H1 (cell line): ENCODE measurements at regions not wholly inside any gene's neighbourhood (a gene's known extent, or its start where the extent isn't known, plus 50 kb on each side); places are given as distances from the start of the nearest gene placed in this dataset.

Experiments used
- CTCF ChIA-PET: fragments of 300-600 bp; sonication (Branson Sonifier 250); formaldehyde crosslinking; loops from one replicate; lab custom pipeline; 2021; ENCODE audit not compliant: partially characterized antibody; lab: Charles Lee
- POLR2A ChIA-PET: fragments of 300-600 bp; sonication (Branson Sonifier 250); formaldehyde crosslinking; loops from one replicate; lab custom pipeline; 2021; ENCODE audit warnings: inconsistent platforms; ENCODE audit not compliant: partially characterized antibody; lab: Charles Lee
- DNase-seq, 2 experiments: peaks; one replicate each; pipeline versions ENCODE4 v3.0.0 to v3.0.0-alpha.2; 2010 to 2022; ENCODE audit warnings: low spot score in 2 of 2, low read depth in 1 of 2, mixed read lengths in 1 of 2
- FAIRE-seq: peaks from 2 replicates; lab custom pipeline; 2011; peaks lifted over from hg19 to GRCh38; lab: Jason Lieb, UNC
- H2AFZ ChIP-seq: 2 replicates; pipeline ENCODE4 v1.8.1; 2012; ENCODE audit warnings: low read length, inconsistent platforms
- H2AK5ac ChIP-seq: 2 replicates; pipeline ENCODE4 v1.6.1; 2013; ENCODE audit warnings: low read depth, low read length
- H2BK120ac ChIP-seq: replicated peaks from 2 replicates; pipeline ENCODE3; 2013; ENCODE audit warnings: low read depth, low read length, inconsistent platforms
- H2BK12ac ChIP-seq: 2 replicates; pipeline ENCODE4 v1.6.1; 2013; ENCODE audit warnings: low read depth, low read length
- H2BK15ac ChIP-seq: 2 replicates; pipeline ENCODE4 v1.6.1; 2013; ENCODE audit warnings: low read length
- H2BK20ac ChIP-seq: 2 replicates; pipeline ENCODE4 v1.6.1; 2013; ENCODE audit warnings: low read length
- H2BK5ac ChIP-seq: 2 replicates; pipeline ENCODE4 v1.6.1; 2013; ENCODE audit warnings: low read depth, low read length
- H3K14ac ChIP-seq: 2 replicates; pipeline ENCODE4 v1.6.1; 2013; ENCODE audit warnings: inconsistent platforms; ENCODE audit not compliant: insufficient read length
- H3K18ac ChIP-seq: 2 replicates; pipeline ENCODE4 v1.6.1; 2013; ENCODE audit warnings: low read length; ENCODE audit errors: extremely low read depth
- H3K23ac ChIP-seq: 2 replicates; pipeline ENCODE4 v1.6.1; 2013; ENCODE audit warnings: inconsistent platforms; ENCODE audit not compliant: insufficient read length
- H3K23me2 ChIP-seq: 2 replicates; pipeline ENCODE4 v1.6.1; 2013; ENCODE audit warnings: low read depth, low read length
- H3K27ac ChIP-seq: 2 replicates; pipeline ENCODE4 v1.6.1; 2011; ENCODE audit warnings: low read depth, low read length, inconsistent platforms
- H3K27me3 ChIP-seq, 4 experiments: replicated peaks in 1 of 4; 1 replicate in 1 of 4; 2 replicates in 3 of 4; pipeline versions ENCODE4 v1.6.1 to v1.8.1; 2011 to 2013; ENCODE audit warnings: low read length in 3 of 4, mild to moderate bottlenecking in 3 of 4, inconsistent platforms in 2 of 4, mixed read lengths in 2 of 4, moderate library complexity in 1 of 4; ENCODE audit not compliant: control insufficient read depth in 3 of 4, insufficient read depth in 3 of 4; ENCODE audit errors: extremely low read depth in 1 of 4
- H3K36me3 ChIP-seq, 4 experiments: 2 replicates each; pipeline versions ENCODE4 v1.6.1 to v1.8.1; 2011 to 2013; ENCODE audit warnings: mild to moderate bottlenecking in 4 of 4, low read length in 3 of 4, moderate library complexity in 2 of 4, control low read depth in 1 of 4, inconsistent platforms in 1 of 4; ENCODE audit not compliant: insufficient read depth in 4 of 4, control insufficient read depth in 2 of 4
- H3K4ac ChIP-seq: replicated peaks from 2 replicates; pipeline ENCODE3; 2013; ENCODE audit warnings: low read length, low read depth, mixed read lengths, inconsistent platforms; ENCODE audit not compliant: insufficient read length
- H3K4me1 ChIP-seq, 4 experiments: replicated peaks in 1 of 4; 1 replicate in 1 of 4; 2 replicates in 3 of 4; pipeline versions ENCODE4 v1.6.1 to v1.8.1; 2011 to 2013; ENCODE audit warnings: low read length in 3 of 4, inconsistent platforms in 2 of 4, mixed read lengths in 1 of 4; ENCODE audit not compliant: insufficient read depth in 4 of 4, control insufficient read depth in 3 of 4
- H3K4me2 ChIP-seq, 2 experiments: 2 replicates each; pipeline versions ENCODE4 v1.6.1 to v1.8.1; 2011 to 2013; ENCODE audit warnings: low read depth in 2 of 2, low read length in 2 of 2, control low read depth in 1 of 2, inconsistent platforms in 1 of 2, mild to moderate bottlenecking in 1 of 2; ENCODE audit not compliant: insufficient read depth in 1 of 2
- H3K4me3 ChIP-seq, 4 experiments: fragments of 200-600, 300-600 bp in 1 of 4; sonication (generic), shearing (Covaris generic), sonication (Bioruptor Twin) in 1 of 4; 2 replicates each; pipeline versions ENCODE4 v1.5.1 to v1.8.1; 2011 to 2016; ENCODE audit warnings: low read length in 4 of 4, low read depth in 3 of 4, control low read depth in 2 of 4, inconsistent platforms in 2 of 4, mild to moderate bottlenecking in 2 of 4, mixed read lengths in 1 of 4, moderate library complexity in 1 of 4; ENCODE audit not compliant: insufficient read depth in 2 of 4; ENCODE audit errors: extremely low read depth in 1 of 4
- H3K56ac ChIP-seq: replicated peaks from 2 replicates; pipeline ENCODE3; 2013; ENCODE audit warnings: low read depth, mild to moderate bottlenecking, mixed read lengths, low read length, inconsistent platforms; ENCODE audit not compliant: insufficient read length
- H3K79me1 ChIP-seq: 2 replicates; pipeline ENCODE4 v1.6.1; 2013; ENCODE audit warnings: low read depth, low read length, control low read depth
- H3K79me2 ChIP-seq, 2 experiments: 2 replicates each; pipeline versions ENCODE4 v1.6.1 to v1.8.1; 2012 to 2013; ENCODE audit warnings: low read length in 2 of 2, mild to moderate bottlenecking in 2 of 2, inconsistent platforms in 1 of 2; ENCODE audit not compliant: insufficient read depth in 2 of 2, control insufficient read depth in 1 of 2
- H3K9ac ChIP-seq, 4 experiments: replicated peaks in 1 of 4; 1 replicate in 1 of 4; 2 replicates in 3 of 4; pipeline versions ENCODE4 v1.6.1 to v1.8.1; 2011 to 2013; ENCODE audit warnings: low read depth in 3 of 4, low read length in 3 of 4, control low read depth in 2 of 4, mild to moderate bottlenecking in 2 of 4, moderate library complexity in 2 of 4, inconsistent platforms in 1 of 4; ENCODE audit errors: extremely low read depth in 1 of 4
- H3K9me3 ChIP-seq, 2 experiments: 2 replicates each; pipeline versions ENCODE4 v1.6.1 to v1.8.1; 2012 to 2013; ENCODE audit warnings: mild to moderate bottlenecking in 2 of 2, moderate library complexity in 2 of 2, control low read depth in 1 of 2, inconsistent platforms in 1 of 2, low read depth in 1 of 2, low read length in 1 of 2, mixed read lengths in 1 of 2; ENCODE audit not compliant: insufficient read depth in 2 of 2
- H4K20me1 ChIP-seq, 2 experiments: replicated peaks in 1 of 2; 2 replicates each; pipeline versions ENCODE3 to v1.8.1; 2011 to 2013; ENCODE audit warnings: inconsistent platforms in 2 of 2, low read length in 2 of 2, mild to moderate bottlenecking in 1 of 2; ENCODE audit not compliant: insufficient read depth in 2 of 2, control insufficient read depth in 1 of 2
- H4K5ac ChIP-seq: 2 replicates; pipeline ENCODE4 v1.6.1; 2013; ENCODE audit warnings: low read length, low read depth, mixed read lengths, inconsistent platforms; ENCODE audit not compliant: insufficient read length
- H4K8ac ChIP-seq: 2 replicates; pipeline ENCODE4 v1.8.0; 2013; ENCODE audit warnings: mild to moderate bottlenecking, moderate library complexity, low read length, inconsistent platforms; ENCODE audit not compliant: insufficient read depth; ENCODE audit errors: extremely low read depth
- H4K91ac ChIP-seq: replicated peaks from 2 replicates; pipeline ENCODE3; 2013; ENCODE audit warnings: low read length, mixed read lengths, inconsistent platforms; ENCODE audit not compliant: insufficient read length
- CBX5 ChIP-seq: fragments of 300-800, 300-1000 bp; sonication (generic); IDR thresholded peaks from 2 replicates; pipeline ENCODE4 v1.7.1; 2016; ENCODE audit warnings: antibody characterized with exemption, low read length, low read depth
- CEBPB ChIP-seq: IDR thresholded peaks from 2 replicates; pipeline ENCODE4 v1.6.1; 2012; ENCODE audit warnings: low read depth, low read length
- CHD2 ChIP-seq: IDR thresholded peaks from 2 replicates; pipeline ENCODE4 v1.6.1; 2012; ENCODE audit warnings: low read length, improper control_type of control experiment
- GTF2F1 ChIP-seq: IDR thresholded peaks from 2 replicates; pipeline ENCODE4 v1.6.1; 2012; ENCODE audit warnings: low read depth, low read length, improper control_type of control experiment, borderline replicate concordance
- HDAC6 ChIP-seq: IDR thresholded peaks from one replicate; pipeline ENCODE4 v1.7.1; 2012; ENCODE audit warnings: low read depth, mild to moderate bottlenecking, inconsistent platforms, low read length, moderate library complexity
- MAFK ChIP-seq: IDR thresholded peaks from 2 replicates; pipeline ENCODE4 v1.6.1; 2012; ENCODE audit warnings: low read depth, mild to moderate bottlenecking, improper control_type of control experiment, low read length
- NANOG ChIP-seq: IDR thresholded peaks from 2 replicates; pipeline ENCODE4 v1.6.1; 2011; ENCODE audit warnings: low read length, low read depth, mild to moderate bottlenecking, inconsistent platforms; ENCODE audit not compliant: insufficient read depth, poor library complexity, severe bottlenecking
- PHF8 ChIP-seq: fragments of 200-600 bp; sonication (generic); conservative IDR thresholded peaks from 2 replicates; pipeline ENCODE4 v1.7.1; 2012; ENCODE audit warnings: low read depth, mild to moderate bottlenecking, inconsistent platforms, low read length, moderate library complexity
- SIN3A ChIP-seq, 2 experiments: IDR thresholded peaks in 1 of 2; conservative IDR thresholded peaks in 1 of 2; 2 replicates each; pipeline ENCODE4 v1.6.1; 2011 to 2012; ENCODE audit warnings: low read length in 2 of 2, improper control_type of control experiment in 1 of 2, low read depth in 1 of 2, mild to moderate bottlenecking in 1 of 2
- SP2 ChIP-seq: IDR thresholded peaks from 2 replicates; pipeline ENCODE4 v1.6.1; 2012; ENCODE audit warnings: mild to moderate bottlenecking, low read length, inconsistent platforms
- SRF ChIP-seq: IDR thresholded peaks from 2 replicates; pipeline ENCODE4 v1.6.1; 2011; ENCODE audit warnings: mild to moderate bottlenecking, low read depth, low read length, moderate library complexity
- TAF1 ChIP-seq: IDR thresholded peaks from 2 replicates; pipeline ENCODE4 v1.6.1; 2011; ENCODE audit warnings: mild to moderate bottlenecking, low read depth, low read length
- TEAD4 ChIP-seq: IDR thresholded peaks from 2 replicates; pipeline ENCODE4 v1.6.1; 2012; ENCODE audit warnings: low read depth, low read length, inconsistent platforms, mixed read lengths
- ZNF274 ChIP-seq: IDR thresholded peaks from 2 replicates; pipeline ENCODE4 v1.7.0; 2012; ENCODE audit warnings: low read length, borderline replicate concordance; ENCODE audit errors: extremely low read depth
- WGBS, 2 experiments: shearing (Covaris generic) in 1 of 2; methylation state at CpG; one replicate each; pipeline versions ENCODE4 v1.1.6 to v1.1.7; 2013 to 2015; ENCODE audit warnings: low lambda C conversion rate in 2 of 2, mixed read lengths in 2 of 2, inconsistent platforms in 1 of 2, low coverage in 1 of 2, missing lambda C conversion rate in 1 of 2; ENCODE audit not compliant: insufficient replicate concordance in 2 of 2, insufficient coverage in 1 of 2, insufficient read length in 1 of 2; ENCODE audit errors: extremely low coverage in 1 of 2, missing lambda C conversion rate in 1 of 2; 5-methylcytosine and 5-hydroxymethylcytosine counted together
- TF ChIP-seq, protein P1 (sequence below): IDR thresholded peaks from 2 replicates; pipeline ENCODE4 v1.6.1; 2012; ENCODE audit warnings: inconsistent platforms

DNA sequence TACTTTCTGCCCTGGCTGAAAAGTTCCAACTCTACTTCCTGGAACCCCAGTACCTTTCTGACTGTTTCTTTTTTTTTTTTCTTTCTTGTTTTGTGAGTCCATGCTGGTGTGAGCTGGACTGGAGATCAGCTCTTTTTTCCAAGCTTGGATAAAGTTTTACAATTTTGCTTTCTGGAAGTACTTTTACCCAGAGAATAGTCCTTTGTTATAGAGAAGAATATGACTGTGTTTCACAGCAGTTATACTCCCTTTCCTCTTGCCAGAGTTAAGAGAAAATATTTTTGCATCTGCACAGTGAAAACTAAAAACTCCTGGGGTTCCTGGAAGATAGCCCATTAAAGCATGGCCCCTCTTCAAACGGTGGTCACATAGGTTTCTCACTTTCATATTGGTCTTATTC, 1100.6 kb downstream of the OTOL1 start:
- Histone ChIP-seq H3K27ac (no peak overlapping the region), H3K23me2 (no peaks in the 10 kb centered on the region), H3K4me2 (no peak overlapping the region), H4K20me1 (no peaks in the 10 kb centered on the region), H2BK5ac (no peak overlapping the region), H3K4me3 (no peak overlapping the region), H2BK15ac (no peak overlapping the region), H3K18ac (no peak overlapping the region), H3K9ac (no peak overlapping the region), H3K23ac (no peak overlapping the region), H2BK20ac (no peak overlapping the region; the same call in 1 of the 2 replicates), H2AK5ac (no peak overlapping the region), H4K91ac (no peak overlapping the region), H3K36me3 (peaks cover 0 to 4% (median 0%) of the 10 kb centered on the region in 4 experiments; a peak in 1 of 8 replicates), H3K9me3 (peaks cover 0 to 9% of the 10 kb centered on the region in 2 experiments; a peak in 2 of 4 replicates), H4K5ac (no peak overlapping the region), H3K79me2 (no peaks in the 10 kb centered on the region), H3K4ac (no peak overlapping the region), H2AFZ (peak overlapping the region; percentile 15; the same call in 1 of the 2 replicates), H3K56ac (no peak overlapping the region), H2BK12ac (no peak overlapping the region), H4K8ac (no peak overlapping the region), H2BK120ac (no peak overlapping the region), H3K27me3 (no peaks in the 10 kb centered on the region), H3K14ac (no peak overlapping the region), H3K4me1 (no peaks in the 10 kb centered on the region; a peak in 2 of 7 replicates), H3K79me1 (no peaks in the 10 kb centered on the region)
- DNase-seq, result no peak
- CTCF ChIA-PET, result interaction anchor here (0.7 kb wide), 1 partner anchor 10 kb away, joined by 3 read pairs; no protein-coding TSS in a partner anchor
- 100% methylated on average over 1 of the region's 1 CpG; no CpG with 5 or more reads in 1 of the 2 experiments for WGBS, 2 experiments
- POLR2A ChIA-PET, result no interaction called here
- FAIRE-seq, result no peak
- TF ChIP-seq SRF (no peak), MAFK (no peak), TEAD4 (no peak), CEBPB (no peak), CHD2 (no peak), SP2 (no peak), NANOG (no peak), CBX5 (no peak), GTF2F1 (no peak), TAF1 (no peak), SIN3A (conservative IDR thresholded peaks at IDR 0.05 in 1 of 2, IDR thresholded peaks at IDR 0.05 in 1 of 2; ENCODE audit: low read depth in 1 of 2, low read length in 2 of 2) (no peak), ZNF274 (no peak), HDAC6 (no peak), PHF8 (no peak)
- TF ChIP-seq, protein P1, sequence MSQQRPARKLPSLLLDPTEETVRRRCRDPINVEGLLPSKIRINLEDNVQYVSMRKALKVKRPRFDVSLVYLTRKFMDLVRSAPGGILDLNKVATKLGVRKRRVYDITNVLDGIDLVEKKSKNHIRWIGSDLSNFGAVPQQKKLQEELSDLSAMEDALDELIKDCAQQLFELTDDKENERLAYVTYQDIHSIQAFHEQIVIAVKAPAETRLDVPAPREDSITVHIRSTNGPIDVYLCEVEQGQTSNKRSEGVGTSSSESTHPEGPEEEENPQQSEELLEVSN, result no peak
